HG02943 (cell line): ENCODE measurements at regions not wholly inside any gene's neighbourhood (a gene's known extent, or its start where the extent isn't known, plus 50 kb on each side); places are given as distances from the start of the nearest gene placed in this dataset.
"Not testable (repeated sequence)": the region's sequence is repeated elsewhere in the genome, so short reads cannot be mapped to it uniquely, and the experiment has no call there.

Experiments
- ATAC-seq: cut with Tn5 transposase; IDR thresholded peaks from one replicate; pipeline ENCODE4 v1.9.1; 2021; ENCODE audit warnings: mild to moderate bottlenecking, low read depth, moderate library complexity; ENCODE audit not compliant: unreplicated experiment

GRCh38 chr18:51569561-51569960 lies 372.1 kb upstream of the MEX3C start:
- ATAC-seq, result no peak

GRCh38 chr18:51570071-51570470 lies 372.6 kb upstream of the MEX3C start:
- not testable (repeated sequence) for ATAC-seq

GRCh38 chr18:51573886-51574285 lies 376.4 kb upstream of the MEX3C start:
- ATAC-seq, result not testable (repeated sequence)

GRCh38 chr18:51575171-51575570 lies 377.7 kb upstream of the MEX3C start:
- ATAC-seq, result no peak

- ATAC-seq, result no peak
These were observed 381.0 kb upstream of the MEX3C start for GRCh38 chr18:51578406-51578980.

- ATAC-seq, result no peak
These were observed 383.1 kb upstream of the MEX3C start for GRCh38 chr18:51580580-51580979.

GRCh38 chr18:51582551-51582950 lies 385.1 kb upstream of the MEX3C start:
- ATAC-seq, result no peak

GRCh38 chr18:51588616-51589015 lies 391.1 kb upstream of the MEX3C start:
- no peak for ATAC-seq

- no peak for ATAC-seq
These were observed 396.4 kb upstream of the MEX3C start for GRCh38 chr18:51593931-51594330.

- ATAC-seq, result no peak
These were observed 405.6 kb upstream of the MEX3C start for GRCh38 chr18:51603111-51603510.

- no peak for ATAC-seq
These were observed 406.1 kb upstream of the MEX3C start for GRCh38 chr18:51603551-51603950.

GRCh38 chr18:51610481-51610880 lies 413.0 kb upstream of the MEX3C start:
- no peak for ATAC-seq

GRCh38 chr18:51611326-51611725 lies 413.8 kb upstream of the MEX3C start:
- no peak for ATAC-seq

GRCh38 chr18:51614033-51614432 lies 416.6 kb upstream of the MEX3C start:
- no peak for ATAC-seq

GRCh38 chr18:51614967-51615571 lies 417.6 kb upstream of the MEX3C start:
- ATAC-seq, result no peak

- ATAC-seq, result no peak
These were observed 419.7 kb upstream of the MEX3C start for GRCh38 chr18:51617167-51617566.

- ATAC-seq, result no peak
These were observed 420.2 kb upstream of the MEX3C start for GRCh38 chr18:51617572-51618260.

- ATAC-seq, result no peak
These were observed 421.8 kb upstream of the MEX3C start for GRCh38 chr18:51619283-51619682.

- ATAC-seq, result no peak
These were observed 423.8 kb upstream of the MEX3C start for GRCh38 chr18:51621113-51621863.

- no peak for ATAC-seq
These were observed 424.3 kb upstream of the MEX3C start for GRCh38 chr18:51621864-51622160.

- ATAC-seq, result no peak
These were observed 425.2 kb upstream of the MEX3C start for GRCh38 chr18:51622702-51623101.

GRCh38 chr18:51623653-51624052 lies 426.2 kb upstream of the MEX3C start:
- no peak for ATAC-seq
